Parathyroid adenoma (tissue), 2 donors: ENCODE measurements at regions not wholly inside any gene's neighbourhood (a gene's known extent, or its start where the extent isn't known, plus 50 kb on each side); places are given as distances from the start of the nearest gene placed in this dataset.
A peak's percentile ranks its signal among the peaks of the same experiment; 100 is the strongest.

Experiments used
- H2AFZ ChIP-seq: fragments of 300-600 bp; sonication (generic); one replicate; pipeline ENCODE4 v1.7.0; 2017; ENCODE audit warnings: antibody characterized with exemption, mild to moderate bottlenecking
- H3K27ac ChIP-seq: fragments of 300-600 bp; sonication (generic); one replicate; pipeline ENCODE4 v1.7.0; 2017
- H3K27me3 ChIP-seq: fragments of 300-600 bp; sonication (generic); one replicate; pipeline ENCODE4 v1.7.0; 2017; ENCODE audit warnings: low read length; ENCODE audit not compliant: control insufficient read depth, insufficient read depth
- H3K36me3 ChIP-seq: fragments of 300-600 bp; sonication (generic); one replicate; pipeline ENCODE4 v1.7.0; 2017; ENCODE audit warnings: low read length; ENCODE audit not compliant: control insufficient read depth, insufficient read depth
- H3K4me1 ChIP-seq: fragments of 300-600 bp; sonication (generic); one replicate; pipeline ENCODE4 v1.7.0; 2017; ENCODE audit warnings: control low read depth
- H3K4me2 ChIP-seq: fragments of 300-600 bp; sonication (generic); one replicate; pipeline ENCODE4 v1.7.0; 2017; ENCODE audit warnings: low read length
- H3K4me3 ChIP-seq: fragments of 300-600 bp; sonication (generic); one replicate; pipeline ENCODE4 v1.7.0; 2017; ENCODE audit warnings: low read depth, low read length
- H3K79me2 ChIP-seq: fragments of 300-600 bp; sonication (generic); one replicate; pipeline ENCODE4 v1.7.0; 2017; ENCODE audit warnings: control low read depth
- H3K9ac ChIP-seq: fragments of 300-600 bp; sonication (generic); one replicate; pipeline ENCODE4 v1.7.0; 2017; ENCODE audit warnings: mild to moderate bottlenecking
- H3K9me3 ChIP-seq: fragments of 300-600 bp; sonication (generic); one replicate; pipeline ENCODE4 v1.7.0; 2017; ENCODE audit warnings: low read length; ENCODE audit not compliant: control insufficient read depth
- TF ChIP-seq, protein P1 (sequence below): fragments of 300-600 bp; sonication (generic); IDR thresholded peaks from one replicate; pipeline ENCODE4 v1.7.0; 2017; ENCODE audit warnings: antibody characterized with exemption, mild to moderate bottlenecking
- donor health status: primary hyperparathyroidism.

DNA sequence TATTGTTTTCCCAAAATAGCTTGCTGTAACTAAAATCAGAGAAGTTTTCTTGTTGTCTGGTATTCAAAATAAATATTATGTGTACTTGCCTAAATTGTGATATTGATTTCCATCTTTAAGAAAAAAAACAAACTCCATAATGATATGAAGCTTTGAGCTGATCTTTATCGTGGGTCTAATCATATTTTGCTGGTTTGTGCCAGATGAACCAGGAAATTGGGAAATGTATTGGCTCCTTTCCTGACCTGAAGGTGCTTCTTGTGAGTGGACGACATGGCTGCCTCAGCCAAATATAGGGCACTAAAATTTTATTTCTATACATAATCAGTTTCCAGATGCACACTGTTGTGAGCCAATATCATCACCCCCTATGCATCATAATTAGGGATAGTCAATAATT lies 113.3 kb downstream of the DIPK2A start:
- Histone ChIP-seq H3K4me2 (no peak overlapping the region), H3K4me3 (no peak overlapping the region), H3K9ac (no peak overlapping the region), H3K27ac (no peak overlapping the region), H2AFZ (no peak overlapping the region), H3K36me3 (no peaks in the 10 kb centered on the region), H3K27me3 (no peaks in the 10 kb centered on the region), H3K9me3 (no peaks in the 10 kb centered on the region), H3K79me2 (no peaks in the 10 kb centered on the region), H3K4me1 (no peaks in the 10 kb centered on the region)
- TF ChIP-seq, protein P1, sequence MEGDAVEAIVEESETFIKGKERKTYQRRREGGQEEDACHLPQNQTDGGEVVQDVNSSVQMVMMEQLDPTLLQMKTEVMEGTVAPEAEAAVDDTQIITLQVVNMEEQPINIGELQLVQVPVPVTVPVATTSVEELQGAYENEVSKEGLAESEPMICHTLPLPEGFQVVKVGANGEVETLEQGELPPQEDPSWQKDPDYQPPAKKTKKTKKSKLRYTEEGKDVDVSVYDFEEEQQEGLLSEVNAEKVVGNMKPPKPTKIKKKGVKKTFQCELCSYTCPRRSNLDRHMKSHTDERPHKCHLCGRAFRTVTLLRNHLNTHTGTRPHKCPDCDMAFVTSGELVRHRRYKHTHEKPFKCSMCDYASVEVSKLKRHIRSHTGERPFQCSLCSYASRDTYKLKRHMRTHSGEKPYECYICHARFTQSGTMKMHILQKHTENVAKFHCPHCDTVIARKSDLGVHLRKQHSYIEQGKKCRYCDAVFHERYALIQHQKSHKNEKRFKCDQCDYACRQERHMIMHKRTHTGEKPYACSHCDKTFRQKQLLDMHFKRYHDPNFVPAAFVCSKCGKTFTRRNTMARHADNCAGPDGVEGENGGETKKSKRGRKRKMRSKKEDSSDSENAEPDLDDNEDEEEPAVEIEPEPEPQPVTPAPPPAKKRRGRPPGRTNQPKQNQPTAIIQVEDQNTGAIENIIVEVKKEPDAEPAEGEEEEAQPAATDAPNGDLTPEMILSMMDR, result no peak

DNA sequence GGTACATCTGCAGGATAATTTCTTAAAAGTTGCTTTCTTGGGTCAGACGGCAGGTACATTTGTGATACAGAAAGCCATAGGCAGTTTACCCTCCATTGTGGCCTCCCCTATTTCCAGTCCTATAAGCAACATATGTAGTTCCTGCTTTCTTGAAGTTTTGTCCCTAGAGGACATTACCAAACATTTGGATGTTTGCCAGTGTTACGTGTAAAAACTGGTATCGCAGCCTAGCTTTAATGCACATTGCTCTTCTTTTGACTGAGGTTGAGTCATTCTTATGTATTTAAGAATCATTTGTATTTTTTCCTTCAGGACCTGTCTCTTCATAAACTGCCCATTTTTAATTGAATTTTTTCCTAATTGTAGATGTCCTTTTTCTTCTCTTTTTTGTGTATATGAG lies 114.3 kb downstream of the DIPK2A start:
- no peak overlapping the region for H3K9ac ChIP-seq
- no peak overlapping the region for H2AFZ ChIP-seq
- no peaks in the 10 kb centered on the region for H3K27me3 ChIP-seq
- H3K4me3 ChIP-seq, result no peak overlapping the region
- TF ChIP-seq, protein P1, result no peak
- no peaks in the 10 kb centered on the region for H3K9me3 ChIP-seq
- no peak overlapping the region for H3K4me2 ChIP-seq
- no peak overlapping the region for H3K27ac ChIP-seq
- no peaks in the 10 kb centered on the region for H3K4me1 ChIP-seq
- no peaks in the 10 kb centered on the region for H3K79me2 ChIP-seq
- H3K36me3 ChIP-seq, result no peaks in the 10 kb centered on the region

DNA sequence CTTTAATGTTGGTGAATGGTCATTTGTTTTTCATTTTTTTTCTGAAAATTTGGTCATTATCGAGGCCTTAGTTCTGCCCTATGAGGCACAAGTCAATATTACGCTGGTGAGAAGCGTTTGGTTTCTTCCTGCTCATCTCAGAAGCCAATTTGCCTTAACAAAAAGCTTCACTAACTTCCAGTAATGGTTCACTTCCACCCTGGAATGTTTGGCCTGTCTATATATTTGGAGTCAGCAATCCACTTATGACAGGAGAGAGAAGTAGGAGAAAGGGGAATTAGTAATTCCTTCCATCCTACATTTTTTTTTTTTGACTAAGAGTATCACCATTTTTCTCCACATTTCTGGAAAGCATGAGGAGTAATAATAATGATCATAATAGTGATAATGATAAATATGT lies 124.4 kb downstream of the DIPK2A start:
- Histone ChIP-seq H3K4me1 (no peaks in the 10 kb centered on the region), H3K79me2 (no peaks in the 10 kb centered on the region), H3K4me2 (peak overlapping the region; percentile 50), H3K9ac (no peak overlapping the region), H3K27ac (no peak overlapping the region), H2AFZ (no peak overlapping the region), H3K4me3 (no peak overlapping the region), H3K9me3 (no peaks in the 10 kb centered on the region), H3K36me3 (no peaks in the 10 kb centered on the region), H3K27me3 (no peaks in the 10 kb centered on the region)
- TF ChIP-seq, protein P1, result no peak

DNA sequence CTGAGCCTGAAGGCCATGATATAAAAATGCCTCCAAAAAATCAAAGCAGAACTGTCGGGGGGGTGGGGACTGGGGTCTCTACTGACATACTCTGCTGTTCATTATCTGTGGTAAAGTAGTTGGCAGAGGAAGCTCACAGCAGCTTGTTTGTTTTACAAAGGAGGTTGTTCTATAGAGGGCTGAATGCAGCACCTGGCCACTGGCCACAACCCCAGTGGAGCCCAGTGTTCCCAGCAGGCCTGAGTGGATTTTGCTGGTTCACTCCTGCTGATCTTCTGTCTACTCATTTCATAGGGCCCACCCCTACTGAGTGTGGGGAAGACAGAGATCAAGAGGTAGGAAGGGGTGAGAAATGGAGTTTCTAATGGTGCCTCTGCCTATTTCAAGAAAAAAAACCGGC lies 125.5 kb downstream of the DIPK2A start:
- no peak overlapping the region for H3K4me3 ChIP-seq
- H3K9ac ChIP-seq, result no peak overlapping the region
- H3K4me2 ChIP-seq, result no peak overlapping the region
- no peaks in the 10 kb centered on the region for H3K9me3 ChIP-seq
- no peak overlapping the region for H3K27ac ChIP-seq
- no peak overlapping the region for H2AFZ ChIP-seq
- no peaks in the 10 kb centered on the region for H3K79me2 ChIP-seq
- no peaks in the 10 kb centered on the region for H3K4me1 ChIP-seq
- H3K36me3 ChIP-seq, result no peaks in the 10 kb centered on the region
- no peaks in the 10 kb centered on the region for H3K27me3 ChIP-seq
- TF ChIP-seq, protein P1, result no peak

DNA sequence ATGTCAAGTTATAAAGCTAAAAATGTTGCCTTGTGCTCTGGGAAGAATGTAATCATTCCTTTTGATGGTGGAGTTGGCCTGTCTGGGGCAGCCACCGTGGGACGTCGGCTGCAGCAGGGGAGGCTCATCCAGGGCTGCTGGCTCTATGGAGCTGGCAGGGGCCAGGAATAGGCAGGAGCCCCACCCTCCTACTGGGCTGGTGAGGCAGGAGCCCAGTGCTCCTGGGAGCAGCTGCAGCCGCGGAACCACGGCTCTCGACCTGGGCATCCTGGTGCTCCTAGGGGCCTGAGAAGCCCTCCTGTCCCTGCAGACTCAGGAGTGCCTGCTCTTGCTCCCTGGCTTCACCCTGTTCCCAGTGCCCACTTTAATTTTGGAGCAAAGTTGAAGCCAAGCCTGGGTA lies 127.1 kb downstream of the DIPK2A start:
- TF ChIP-seq, protein P1, result no peak
- Histone ChIP-seq H3K9me3 (no peaks in the 10 kb centered on the region), H3K9ac (no peak overlapping the region), H3K36me3 (no peaks in the 10 kb centered on the region), H2AFZ (no peak overlapping the region), H3K4me1 (no peaks in the 10 kb centered on the region), H3K27me3 (no peaks in the 10 kb centered on the region), H3K4me3 (no peak overlapping the region), H3K4me2 (no peak overlapping the region), H3K79me2 (no peaks in the 10 kb centered on the region), H3K27ac (no peak overlapping the region)
